CD4-positive, CD25-positive, alpha-beta regulatory T cell (primary cell): ENCODE measurements at regions not wholly inside any gene's neighbourhood (a gene's known extent, or its start where the extent isn't known, plus 50 kb on each side); places are given as distances from the start of the nearest gene placed in this dataset.

Experiments
- ATAC-seq, 2 donors: fragments of 150-1000 bp; cut with Tn5 transposase; one replicate each; pipeline ENCODE4 v1.10.0; 2021; ENCODE audit warnings: low read depth in 2 of 2, moderate number of reproducible peaks in 2 of 2, moderate library complexity in 1 of 2
- DNase-seq, 3 donors: peaks; one replicate each; pipeline versions ENCODE4 v3.0.0 to v3.0.0-alpha.2; 2012 to 2022; ENCODE audit warnings: mixed read lengths in 1 of 3
- H3K27ac ChIP-seq: one replicate; pipeline ENCODE4 v1.7.0; 2013; ENCODE audit warnings: mild to moderate bottlenecking, low read length; ENCODE audit not compliant: insufficient read depth, poor library complexity, severe bottlenecking
- H3K27me3 ChIP-seq: one replicate; pipeline ENCODE4 v1.7.0; 2013; ENCODE audit warnings: low read length; ENCODE audit not compliant: control insufficient read depth, insufficient read depth
- H3K36me3 ChIP-seq: one replicate; pipeline ENCODE4 v1.7.0; 2013; ENCODE audit warnings: mild to moderate bottlenecking, low read length, moderate library complexity; ENCODE audit not compliant: control insufficient read depth, insufficient read depth
- H3K4me1 ChIP-seq: 2 replicates; pipeline ENCODE4 v1.7.0; 2013; ENCODE audit warnings: mild to moderate bottlenecking, low read length; ENCODE audit not compliant: insufficient read depth, control insufficient read depth, poor library complexity, severe bottlenecking
- H3K4me3 ChIP-seq: one replicate; pipeline ENCODE4 v1.7.0; 2013; ENCODE audit warnings: low read depth, mild to moderate bottlenecking, low read length, moderate library complexity
- H3K9me3 ChIP-seq, 2 experiments: 1 replicate in 1 of 2; 2 replicates in 1 of 2; pipeline ENCODE4 v1.7.0; 2013; ENCODE audit warnings: low read length in 2 of 2, mild to moderate bottlenecking in 1 of 2, moderate library complexity in 1 of 2; ENCODE audit not compliant: control insufficient read depth in 2 of 2
- H3K27ac Mint-ChIP-seq, 3 donors: one replicate each; pipeline ENCODE4 v1.8.0; 2020 to 2022; ENCODE audit warnings: mild to moderate bottlenecking in 3 of 3, mixed read lengths in 3 of 3, moderate library complexity in 2 of 3
- H3K27me3 Mint-ChIP-seq: one replicate; pipeline ENCODE4 v1.8.0; 2022; ENCODE audit warnings: mild to moderate bottlenecking, mixed read lengths
- H3K36me3 Mint-ChIP-seq: one replicate; pipeline ENCODE4 v1.8.0; 2020; ENCODE audit warnings: mixed read lengths
- H3K4me1 Mint-ChIP-seq, 4 donors: one replicate each; pipeline ENCODE4 v1.8.0; 2020 to 2022; ENCODE audit warnings: mixed read lengths in 4 of 4, mild to moderate bottlenecking in 1 of 4
- H3K4me3 Mint-ChIP-seq, 4 donors: one replicate each; pipeline ENCODE4 v1.8.0; 2020 to 2022; ENCODE audit warnings: mild to moderate bottlenecking in 4 of 4, mixed read lengths in 4 of 4, moderate library complexity in 3 of 4
- H3K9me3 Mint-ChIP-seq, 7 donors: one replicate each; pipeline ENCODE4 v1.8.0; 2020 to 2022; ENCODE audit warnings: mixed read lengths in 7 of 7, mild to moderate bottlenecking in 3 of 7, moderate library complexity in 2 of 7

DNA sequence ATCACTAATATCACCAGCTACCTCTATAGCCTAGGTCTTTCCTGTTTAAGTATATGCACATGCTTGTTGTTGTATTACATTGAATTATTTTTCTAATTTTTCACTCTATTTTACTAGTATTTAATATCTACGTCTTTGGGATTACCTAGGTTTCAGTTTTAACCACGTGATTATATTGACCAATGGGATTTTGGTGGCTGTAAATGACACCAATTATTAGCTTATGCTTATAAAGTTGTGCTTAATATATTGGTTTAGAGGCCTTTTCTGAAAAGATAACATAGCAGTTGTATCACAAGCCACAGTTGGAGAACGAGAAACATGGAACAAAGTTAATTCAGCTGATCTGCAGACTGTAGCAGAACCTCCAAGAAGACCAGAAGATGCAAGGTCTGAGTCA lies 104.8 kb upstream of the PRDM9 start:
- peaks cover 0 to 22% of the 10 kb centered on the region in 2 experiments for H3K9me3 ChIP-seq
- Mint-ChIP-seq H3K4me1 (no peaks in the 10 kb centered on the region), H3K27me3 (no peaks in the 10 kb centered on the region), H3K4me3 (no peak overlapping the region), H3K36me3 (no peaks in the 10 kb centered on the region), H3K27ac (no peak overlapping the region), H3K9me3 (peaks cover 0 to 18% (median 7%) of the 10 kb centered on the region in 7 donors)
- DNase-seq (no peak), ATAC-seq (no peak)
- no peak overlapping the region for H3K27ac ChIP-seq
- H3K27me3 ChIP-seq: no peaks in the 10 kb centered on the region
- H3K4me3 ChIP-seq: no peak overlapping the region
- no peaks in the 10 kb centered on the region for H3K4me1 ChIP-seq
- H3K36me3 ChIP-seq: no peaks in the 10 kb centered on the region

DNA sequence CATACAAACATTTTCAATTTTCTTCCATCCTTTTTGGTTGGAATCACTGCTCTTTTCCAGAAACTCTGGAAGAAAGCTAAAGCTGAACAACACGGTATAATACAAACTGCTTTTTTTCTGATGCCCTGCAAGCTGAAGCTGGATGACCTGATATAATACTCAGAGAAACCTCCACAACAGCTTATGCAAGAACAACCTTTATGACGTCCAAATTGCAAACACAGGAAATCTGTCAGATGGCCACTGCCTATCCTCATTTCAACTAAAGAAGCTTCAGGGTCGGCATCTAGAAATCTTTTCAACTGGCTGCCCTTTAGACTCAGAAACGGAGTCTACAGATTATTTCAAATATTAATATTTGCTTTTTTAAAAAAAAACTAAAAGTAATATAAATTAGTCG lies 106.5 kb upstream of the PRDM9 start:
- H3K4me1 ChIP-seq: no peaks in the 10 kb centered on the region
- Mint-ChIP-seq H3K27me3 (no peaks in the 10 kb centered on the region), H3K27ac (no peak overlapping the region), H3K4me3 (no peak overlapping the region), H3K4me1 (no peaks in the 10 kb centered on the region), H3K9me3 (peaks cover 0 to 24% (median 11%) of the 10 kb centered on the region in 7 donors), H3K36me3 (no peaks in the 10 kb centered on the region)
- H3K27me3 ChIP-seq: no peaks in the 10 kb centered on the region
- no peaks in the 10 kb centered on the region for H3K36me3 ChIP-seq
- ATAC-seq: no peak
- H3K4me3 ChIP-seq: no peak overlapping the region
- no peak for DNase-seq
- peaks cover 0 to 17% of the 10 kb centered on the region in 2 experiments for H3K9me3 ChIP-seq
- H3K27ac ChIP-seq: no peak overlapping the region

- Mint-ChIP-seq H3K27me3 (no peaks in the 10 kb centered on the region), H3K9me3 (peaks cover 0 to 22% (median 7%) of the 10 kb centered on the region in 7 donors), H3K4me1 (no peaks in the 10 kb centered on the region), H3K4me3 (no peak overlapping the region), H3K27ac (no peak overlapping the region), H3K36me3 (no peaks in the 10 kb centered on the region)
- DNase-seq (no peak), ATAC-seq (no peak)
- peaks cover 0 to 13% of the 10 kb centered on the region in 2 experiments for H3K9me3 ChIP-seq
- H3K4me3 ChIP-seq: no peak overlapping the region
- H3K4me1 ChIP-seq: no peaks in the 10 kb centered on the region
- no peaks in the 10 kb centered on the region for H3K36me3 ChIP-seq
- H3K27ac ChIP-seq: no peak overlapping the region
- no peaks in the 10 kb centered on the region for H3K27me3 ChIP-seq
Measured at GRCh38 chr5:23396346-23396745, 111.1 kb upstream of the PRDM9 start.

GRCh38 chr5:23389291-23390101 lies 117.9 kb upstream of the PRDM9 start:
- H3K4me3 ChIP-seq: no peak overlapping the region
- H3K36me3 Mint-ChIP-seq: no peaks in the 10 kb centered on the region
- DNase-seq (no peak), ATAC-seq (no peak)
- H3K27ac ChIP-seq: no peak overlapping the region
- H3K27me3 ChIP-seq: no peaks in the 10 kb centered on the region
- peaks cover 0 to 18% (median 3%) of the 10 kb centered on the region in 7 donors for H3K9me3 Mint-ChIP-seq
- no peak overlapping the region for H3K27ac Mint-ChIP-seq
- no peaks in the 10 kb centered on the region for H3K4me1 Mint-ChIP-seq
- peaks cover 3 to 4% of the 10 kb centered on the region in 2 experiments for H3K9me3 ChIP-seq
- no peak overlapping the region for H3K4me3 Mint-ChIP-seq
- no peaks in the 10 kb centered on the region for H3K27me3 Mint-ChIP-seq
- H3K4me1 ChIP-seq: no peaks in the 10 kb centered on the region
- no peaks in the 10 kb centered on the region for H3K36me3 ChIP-seq

DNA sequence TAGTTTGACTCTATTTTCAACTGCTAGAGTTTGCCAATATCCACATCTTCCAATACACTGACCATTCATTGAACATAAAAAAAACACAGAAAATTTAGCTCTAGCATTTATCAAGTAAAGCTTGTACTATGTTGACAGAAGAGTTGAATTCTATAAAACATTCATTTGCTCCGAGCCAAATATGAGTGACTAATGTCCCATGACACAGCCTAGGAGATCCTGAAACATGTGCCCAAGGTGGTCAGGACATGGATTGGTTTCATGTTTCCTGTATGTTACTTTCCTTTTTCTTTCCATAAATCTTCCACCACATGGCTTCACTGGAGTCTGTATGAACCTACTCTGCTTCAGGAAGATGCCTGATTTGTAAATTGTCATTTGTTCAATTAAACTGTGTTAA lies 122.4 kb upstream of the PRDM9 start:
- Histone ChIP-seq H3K4me3 (no peak overlapping the region), H3K27me3 (no peaks in the 10 kb centered on the region), H3K4me1 (no peaks in the 10 kb centered on the region), H3K27ac (no peak overlapping the region), H3K9me3 (peaks cover 4 to 8% of the 10 kb centered on the region in 2 experiments), H3K36me3 (no peaks in the 10 kb centered on the region)
- H3K9me3 Mint-ChIP-seq: peaks cover 0 to 34% (median 11%) of the 10 kb centered on the region in 7 donors
- no peaks in the 10 kb centered on the region for H3K27me3 Mint-ChIP-seq
- H3K4me1 Mint-ChIP-seq: no peaks in the 10 kb centered on the region
- no peak overlapping the region for H3K4me3 Mint-ChIP-seq
- no peak overlapping the region for H3K27ac Mint-ChIP-seq
- H3K36me3 Mint-ChIP-seq: no peaks in the 10 kb centered on the region
- no peak for DNase-seq
- ATAC-seq: no peak

DNA sequence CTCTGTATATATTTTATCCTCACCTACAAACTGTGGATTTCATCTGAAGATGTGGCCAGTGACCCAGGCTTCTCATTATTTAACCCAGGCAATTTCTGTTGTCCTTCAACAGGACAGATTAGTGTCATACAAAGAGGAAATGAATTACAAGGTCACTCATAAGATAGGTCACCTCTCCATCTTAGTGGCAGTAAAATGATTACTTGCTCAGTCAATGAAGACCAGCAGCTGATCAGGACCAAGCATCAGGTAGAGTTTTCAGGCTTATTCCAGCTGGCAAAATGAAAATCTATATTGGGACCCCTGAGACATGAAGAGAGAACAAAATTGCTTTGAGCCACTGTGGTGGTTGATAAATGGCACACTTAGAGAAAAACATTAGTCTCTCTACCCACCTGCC lies 135.2 kb upstream of the PRDM9 start:
- no peak overlapping the region for H3K4me3 Mint-ChIP-seq
- H3K27me3 ChIP-seq: no peaks in the 10 kb centered on the region
- peaks cover 5% of the 10 kb centered on the region in 2 experiments for H3K9me3 ChIP-seq
- H3K4me3 ChIP-seq: no peak overlapping the region
- H3K9me3 Mint-ChIP-seq: peaks cover 0 to 34% (median 5%) of the 10 kb centered on the region in 7 donors
- no peak for ATAC-seq
- H3K27me3 Mint-ChIP-seq: no peaks in the 10 kb centered on the region
- no peaks in the 10 kb centered on the region for H3K4me1 Mint-ChIP-seq
- no peaks in the 10 kb centered on the region for H3K36me3 Mint-ChIP-seq
- no peak overlapping the region for H3K27ac ChIP-seq
- no peaks in the 10 kb centered on the region for H3K4me1 ChIP-seq
- DNase-seq: no peak
- no peaks in the 10 kb centered on the region for H3K36me3 ChIP-seq
- H3K27ac Mint-ChIP-seq: no peak overlapping the region

- Mint-ChIP-seq H3K36me3 (no peaks in the 10 kb centered on the region), H3K27me3 (no peaks in the 10 kb centered on the region), H3K9me3 (peaks cover 0 to 26% (median 5%) of the 10 kb centered on the region in 7 donors), H3K4me3 (no peak overlapping the region), H3K4me1 (no peaks in the 10 kb centered on the region), H3K27ac (no peak overlapping the region)
- H3K27ac ChIP-seq: no peak overlapping the region
- H3K4me3 ChIP-seq: no peak overlapping the region
- peaks cover 0 to 7% of the 10 kb centered on the region in 2 experiments for H3K9me3 ChIP-seq
- no peaks in the 10 kb centered on the region for H3K4me1 ChIP-seq
- no peaks in the 10 kb centered on the region for H3K36me3 ChIP-seq
- no peak for DNase-seq
- no peaks in the 10 kb centered on the region for H3K27me3 ChIP-seq
- ATAC-seq: no peak
Measured at GRCh38 chr5:23368393-23368792, 139.0 kb upstream of the PRDM9 start.

DNA sequence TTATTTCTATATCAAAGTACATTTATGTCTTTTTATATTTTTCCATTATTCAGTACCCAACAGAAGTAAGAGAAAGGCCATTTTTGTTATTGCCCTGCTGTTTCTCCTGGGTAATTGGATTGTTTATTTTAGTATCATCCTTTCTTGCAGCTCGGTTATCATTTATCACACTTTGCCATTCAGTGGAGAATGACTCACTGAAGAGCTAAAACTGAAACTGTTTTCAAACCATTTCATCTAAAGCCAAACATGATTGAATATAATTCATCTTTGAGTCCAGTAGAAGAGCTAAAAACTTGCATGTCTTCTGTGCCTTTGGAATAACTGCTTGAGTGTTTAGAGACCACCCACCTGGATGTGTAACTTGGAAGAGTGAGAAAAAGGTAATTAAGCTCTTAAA lies 139.5 kb upstream of the PRDM9 start:
- Histone ChIP-seq H3K36me3 (no peaks in the 10 kb centered on the region), H3K4me3 (no peak overlapping the region), H3K4me1 (no peaks in the 10 kb centered on the region), H3K27me3 (no peaks in the 10 kb centered on the region), H3K27ac (no peak overlapping the region), H3K9me3 (peaks cover 0 to 7% of the 10 kb centered on the region in 2 experiments)
- Mint-ChIP-seq H3K4me3 (no peak overlapping the region), H3K9me3 (peaks cover 0 to 24% (median 5%) of the 10 kb centered on the region in 7 donors), H3K27me3 (no peaks in the 10 kb centered on the region), H3K4me1 (no peaks in the 10 kb centered on the region), H3K36me3 (no peaks in the 10 kb centered on the region), H3K27ac (no peak overlapping the region)
- DNase-seq (no peak), ATAC-seq (no peak)
